ENCODE measurements at regions not wholly inside any gene's neighbourhood (a gene's known extent, or its start where the extent isn't known, plus 50 kb on each side); places are given as distances from the start of the nearest gene placed in this dataset.
A peak's percentile ranks its signal among the peaks of the same experiment; 100 is the strongest.
"Not testable (repeated sequence)": the region's sequence is repeated elsewhere in the genome, so short reads cannot be mapped to it uniquely, and the experiment has no call there.

DNA sequence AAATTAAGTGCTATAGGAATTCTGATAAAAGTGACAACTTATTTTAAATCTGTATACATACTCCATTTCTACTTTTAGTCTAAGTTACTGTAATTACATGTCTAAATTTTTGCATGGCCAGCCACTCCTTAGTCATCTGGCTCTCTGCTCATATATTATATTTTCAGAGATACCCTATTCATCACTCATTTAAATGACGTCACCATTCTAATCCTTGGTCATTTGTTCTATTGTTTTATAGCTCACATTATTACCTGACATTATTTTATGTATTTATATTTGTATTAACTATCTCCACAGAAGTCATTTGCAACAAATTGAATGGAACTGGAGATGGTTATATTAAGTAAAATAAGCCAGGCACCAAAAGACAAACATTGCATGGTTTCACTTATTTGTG is 179.6 kb upstream of the CXorf51A start:
- DNase-seq (ENCODE audit: low read depth, low spot score) = no peak

GRCh38 chrX:146973283-146973682 is 158.7 kb upstream of the CXorf51A start:
- DNase-seq (ENCODE audit: low read depth, low spot score) = no peak

GRCh38 chrX:146967306-146967705 is 152.8 kb upstream of the CXorf51A start:
- no peak for DNase-seq (ENCODE audit: low read depth, low spot score)

DNA sequence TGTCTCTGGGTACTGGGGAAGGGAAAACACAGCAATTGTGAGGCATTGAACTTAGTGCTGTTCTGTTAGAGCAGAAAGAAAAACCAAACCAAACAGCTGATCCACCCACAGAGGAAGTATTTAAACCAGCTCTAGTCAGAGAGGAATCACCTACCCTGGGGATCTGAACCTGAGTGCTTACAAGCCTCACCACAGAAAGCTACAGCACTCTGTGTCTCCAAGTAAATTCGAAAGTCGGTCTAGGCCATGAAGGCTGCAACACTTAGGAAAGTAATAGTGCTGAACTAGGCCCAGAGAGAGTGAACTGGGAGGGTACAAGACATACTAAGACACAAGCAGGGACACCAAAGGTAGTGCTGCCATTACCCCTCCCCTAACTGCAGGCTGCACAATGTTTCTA is 142.2 kb upstream of the CXorf51A start:
- DNase-seq (ENCODE audit: low read depth, low spot score) = no peak

DNA sequence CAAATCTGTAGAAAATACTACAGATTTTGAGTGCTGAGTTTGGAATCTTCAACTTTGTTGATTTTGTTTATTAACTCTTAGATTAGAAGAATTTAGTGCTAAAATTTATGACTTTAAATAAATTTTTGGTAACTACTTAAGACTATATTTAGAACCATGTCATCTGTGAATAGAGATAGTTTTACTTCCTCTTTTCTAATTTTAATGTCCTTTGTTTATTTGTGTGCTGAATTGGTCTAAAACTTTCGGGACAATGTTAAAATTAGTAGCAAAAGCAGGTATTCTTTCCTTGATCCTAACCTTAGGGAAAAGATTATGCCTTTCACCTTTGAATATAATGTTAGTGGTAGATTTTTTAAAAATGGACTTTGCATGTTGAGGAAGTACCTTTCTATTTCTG is 119.7 kb upstream of the CXorf51A start:
- DNase-seq (ENCODE audit: low read depth, low spot score) = no peak

DNA sequence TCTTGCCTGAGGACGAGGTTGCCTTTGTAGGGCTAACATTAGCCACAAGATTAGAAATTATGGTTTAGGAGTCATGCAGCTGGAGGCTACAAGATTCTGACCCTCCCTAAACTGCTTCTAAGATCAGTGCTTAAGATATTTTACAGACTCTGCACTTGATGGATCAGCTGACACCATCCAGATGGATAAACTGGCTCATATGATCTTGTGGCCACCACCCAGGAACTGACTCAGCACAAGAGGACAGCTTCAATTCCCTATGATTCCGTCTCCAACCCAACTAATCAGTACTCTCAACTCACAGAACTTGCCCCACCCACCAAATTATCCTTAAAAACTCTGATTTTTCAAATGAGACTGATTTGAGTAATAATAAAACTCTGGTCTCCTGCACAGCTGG is 118.5 kb upstream of the CXorf51A start:
- peak; percentile 7 for DNase-seq (ENCODE audit: low read depth, low spot score)

DNA sequence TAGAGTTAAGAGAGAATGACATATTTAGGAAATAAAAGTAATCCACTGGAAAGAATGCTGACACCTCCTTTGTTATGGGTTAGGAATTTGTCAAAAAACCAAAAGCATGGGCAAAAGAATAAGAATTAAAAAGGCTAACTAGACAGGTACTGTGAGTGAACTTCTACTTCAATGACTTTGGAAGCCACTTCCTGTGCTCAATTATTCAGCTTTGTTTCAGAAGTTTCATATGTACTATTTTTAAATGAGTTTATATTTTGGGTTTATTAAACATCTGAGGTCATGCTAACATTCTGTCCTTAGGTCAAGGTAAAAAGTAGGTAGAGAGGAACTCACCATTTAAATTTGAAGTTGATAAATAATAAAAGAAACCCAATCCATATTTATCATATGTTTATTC is 106.7 kb upstream of the CXorf51A start:
- no peak for DNase-seq (ENCODE audit: low read depth, low spot score)

DNA sequence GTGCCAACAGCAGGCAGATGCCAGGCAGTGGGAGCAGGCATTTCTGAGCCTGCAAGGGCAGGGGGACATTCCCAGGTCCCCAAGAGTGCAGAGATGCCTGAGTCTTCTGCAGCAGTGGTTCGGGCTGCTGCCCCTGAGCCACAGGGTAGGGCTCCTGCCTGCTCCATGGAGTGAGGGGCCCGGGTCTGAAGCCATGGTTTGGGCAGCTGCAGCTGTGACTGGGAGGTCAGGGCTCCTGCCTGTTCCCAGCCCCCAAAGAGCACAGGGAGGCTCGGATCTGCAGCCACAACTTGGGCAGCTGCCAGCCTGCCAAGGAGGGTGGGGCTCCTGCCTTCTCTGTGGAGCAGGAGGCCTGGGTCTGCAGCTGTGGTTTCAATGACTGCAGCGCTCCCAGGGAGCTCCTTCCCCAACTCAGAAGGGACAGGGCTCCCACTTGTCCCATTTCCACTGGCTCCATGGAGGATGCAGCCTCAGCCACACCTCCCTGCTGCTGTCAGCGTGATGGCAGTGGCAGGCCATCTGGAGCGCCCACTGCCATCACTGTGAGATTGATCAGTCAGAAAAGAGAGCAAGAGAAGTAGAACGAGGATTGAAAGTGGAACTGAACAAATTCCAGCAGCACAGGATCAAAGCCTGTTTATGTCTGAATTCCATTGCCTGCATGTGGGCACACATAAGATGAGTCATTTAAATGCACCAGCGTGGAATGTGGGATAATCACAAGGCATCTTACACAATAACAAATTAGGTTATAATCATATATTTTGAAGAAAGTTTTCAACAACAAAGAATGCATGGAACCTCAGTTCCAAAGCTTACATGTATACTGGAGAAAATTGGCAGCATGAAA is 93.1 kb upstream of the CXorf51A start:
- no peak for DNase-seq (ENCODE audit: low read depth, low spot score)

DNA sequence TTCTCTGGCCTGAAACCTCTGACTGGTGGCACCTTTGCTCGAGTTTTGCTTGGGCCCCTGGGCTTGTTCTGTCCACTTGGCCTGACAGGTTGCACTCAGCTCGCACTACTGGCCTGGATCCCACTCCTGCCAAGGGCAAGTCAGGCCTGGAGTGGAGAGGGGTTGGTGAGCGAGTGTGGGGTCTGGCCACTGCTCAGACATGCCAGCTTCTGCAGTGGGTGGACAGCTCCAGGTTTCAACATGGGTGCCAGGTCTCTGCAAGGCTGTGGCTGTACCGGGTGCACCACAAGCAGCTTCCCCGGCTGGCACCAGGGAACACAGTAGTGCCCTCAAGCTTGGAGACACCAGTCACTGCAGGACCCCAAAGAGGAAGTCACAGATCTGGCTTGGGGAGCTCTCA is 91.6 kb upstream of the CXorf51A start:
- DNase-seq (ENCODE audit: low read depth, low spot score) = no peak

GRCh38 chrX:146887020-146887419 is 72.5 kb upstream of the CXorf51A start:
- no peak for DNase-seq (ENCODE audit: low read depth, low spot score)

DNA sequence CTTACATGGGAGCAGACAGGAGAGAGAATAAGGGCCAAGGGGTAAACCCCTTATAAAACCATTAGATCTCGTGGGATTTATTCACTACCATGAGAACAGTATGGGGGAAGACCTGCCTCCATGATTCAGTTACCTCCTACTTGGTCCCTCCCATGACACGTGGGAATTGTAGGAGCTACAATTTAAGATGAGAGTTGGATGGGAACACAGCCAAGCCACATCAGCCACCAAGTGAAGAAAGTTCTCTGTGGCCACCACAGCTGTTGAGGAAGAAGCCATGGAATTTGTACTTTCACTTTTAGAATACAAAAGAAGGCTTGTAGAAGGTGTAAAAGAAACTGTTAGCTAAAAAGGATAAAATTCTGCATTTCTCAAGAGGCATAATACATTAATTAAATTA is 67.0 kb upstream of the CXorf51A start:
- DNase-seq (ENCODE audit: low read depth, low spot score) = no peak

GRCh38 chrX:146866846-146867245 is 52.3 kb upstream of the CXorf51A start:
- DNase-seq (ENCODE audit: low read depth, low spot score) = not testable (repeated sequence)

DNA sequence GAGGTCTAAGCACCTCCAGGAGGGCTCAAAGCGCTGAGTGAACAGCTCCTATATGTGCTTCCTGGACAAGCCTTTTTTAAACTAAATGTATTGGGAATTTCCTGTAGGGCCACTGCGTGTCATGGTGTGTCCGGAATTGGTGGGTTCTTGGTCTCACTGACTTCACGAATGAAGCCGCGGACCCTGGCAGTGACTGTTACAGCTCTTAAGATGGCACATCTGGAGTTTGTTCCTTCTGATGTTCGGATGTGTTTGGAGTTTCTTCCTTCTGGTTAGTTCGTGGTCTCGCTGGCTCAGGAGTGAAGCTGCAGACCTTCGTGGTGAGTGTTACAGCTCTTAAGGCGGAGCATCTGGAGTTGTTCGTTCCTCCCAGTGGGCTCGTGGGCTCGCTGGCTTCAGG is 51.2 kb upstream of the CXorf51A start:
- DNase-seq (ENCODE audit: low read depth, low spot score) = not testable (repeated sequence)

All from ELF-1 (cell line).